ENCODE measurements at regions not wholly inside any gene's neighbourhood (a gene's known extent, or its start where the extent isn't known, plus 50 kb on each side); places are given as distances from the start of the nearest gene placed in this dataset.

- H2BK120ac ChIP-seq (ENCODE audit: low read depth, low read length, poor library complexity, severe bottlenecking) = no peak overlapping the region
- no peak overlapping the region for H2BK12ac ChIP-seq (ENCODE audit: insufficient read length, low read depth, low read length)
- no peak overlapping the region for H3K18ac ChIP-seq (ENCODE audit: insufficient read length, low read depth, low read length)
- no peaks in the 10 kb centered on the region for H3K4me1 Mint-ChIP-seq
- no peak overlapping the region for H3K4me3 Mint-ChIP-seq
- H4K8ac ChIP-seq (replicated peaks; ENCODE audit: insufficient read length, low read depth, low read length) = no peak overlapping the region
- no peak overlapping the region for H2AK5ac ChIP-seq (ENCODE audit: insufficient read length, low read length)
- H3K9ac ChIP-seq (ENCODE audit: extremely low read depth, insufficient read length, low read length) = no peak overlapping the region
- no peaks in the 10 kb centered on the region for H3K27me3 ChIP-seq (ENCODE audit: insufficient read depth, low read length)
- no CpG with 5 or more reads among the region's 2 CpGs for WGBS (ENCODE audit: extremely low coverage, insufficient read length, low lambda C conversion rate)
- H4K91ac ChIP-seq (ENCODE audit: insufficient read length, low read depth, low read length) = no peak overlapping the region
- no peaks in the 10 kb centered on the region for H3K4me1 ChIP-seq (ENCODE audit: insufficient read depth, low read length)
- DNase-seq = no peak
- no peak overlapping the region for H3K4ac ChIP-seq (ENCODE audit: low read depth, low read length)
- H3K27ac Mint-ChIP-seq = no peak overlapping the region
- H3K4me2 ChIP-seq (ENCODE audit: insufficient read depth, insufficient read length, low read length) = no peak overlapping the region
- H3K27me3 Mint-ChIP-seq (ENCODE audit: low read depth) = no peaks in the 10 kb centered on the region; the same call in 1 of the 2 replicates
- no peak overlapping the region for H2BK15ac ChIP-seq (ENCODE audit: low read depth, low read length)
- no peak overlapping the region for H3K56ac ChIP-seq (ENCODE audit: insufficient read length, low read depth, low read length)
- peaks cover 13% of the 10 kb centered on the region for H3K9me3 ChIP-seq (ENCODE audit: control insufficient read depth, low read depth, low read length)
- TF ChIP-seq CTCF (conservative IDR thresholded peaks at IDR 0.05) = no peak
- H3K23me2 ChIP-seq (ENCODE audit: insufficient read length, low read depth, low read length, poor library complexity, severe bottlenecking) = no peaks in the 10 kb centered on the region
- no peak overlapping the region for H3K14ac ChIP-seq (ENCODE audit: insufficient read depth, low read length)
- H2BK20ac ChIP-seq (ENCODE audit: low read depth, low read length, poor library complexity, severe bottlenecking) = no peak overlapping the region
- no peak overlapping the region for H3K27ac ChIP-seq (ENCODE audit: insufficient read length, low read depth, low read length)
- H3K9me3 Mint-ChIP-seq = peaks cover 25 to 28% of the 10 kb centered on the region in 2 experiments
- no peak overlapping the region for H4K5ac ChIP-seq (ENCODE audit: insufficient read length, low read depth, low read length)
- no peaks in the 10 kb centered on the region for H4K20me1 ChIP-seq (ENCODE audit: control insufficient read depth, insufficient read depth, insufficient read length)
- H3K79me2 ChIP-seq (ENCODE audit: insufficient read depth, low read length) = no peaks in the 10 kb centered on the region
- no peaks in the 10 kb centered on the region for H3K79me1 ChIP-seq (ENCODE audit: insufficient read depth, low read depth, low read length, poor library complexity, severe bottlenecking)
- peaks cover 10 to 28% (median 13%) of the 10 kb centered on the region in 3 experiments for H3K36me3 Mint-ChIP-seq (ENCODE audit: insufficient read depth in 1 of 3, low read depth in 3 of 3)
- no peak overlapping the region for H3T11ph ChIP-seq (ENCODE audit: low read length)
- no peak overlapping the region for H3K23ac ChIP-seq (ENCODE audit: insufficient read length, low read depth, low read length)
- H2AFZ ChIP-seq (ENCODE audit: low read length) = no peak overlapping the region
- H2BK5ac ChIP-seq (ENCODE audit: insufficient read length, low read length) = no peak overlapping the region
These were observed 697.0 kb upstream of the ACVR2A start for GRCh38 chr2:147147802-147148201.
